BLaER1 treated with 17β-estradiol and CSF1 and Interleukin-3, amounts not matched to agents 10 nM and 100 nM (cell line): ENCODE measurements at regions not wholly inside any gene's neighbourhood (a gene's known extent, or its start where the extent isn't known, plus 50 kb on each side); places are given as distances from the start of the nearest gene placed in this dataset.

Experiments used
- H3K27ac ChIP-seq, 11 experiments: shearing (Covaris generic); formaldehyde crosslinking; 2 replicates each; pipeline ENCODE4 v1.8.1; 2022
- H3K27me3 ChIP-seq, 11 experiments: shearing (Covaris generic); formaldehyde crosslinking; 2 replicates each; pipeline ENCODE4 v1.8.1; 2022
- H3K36me3 ChIP-seq, 11 experiments: shearing (Covaris generic); formaldehyde crosslinking; 2 replicates each; pipeline ENCODE4 v1.8.1; 2022
- H3K4me1 ChIP-seq, 10 experiments: shearing (Covaris generic); formaldehyde crosslinking; 2 replicates each; pipeline ENCODE4 v1.8.1; 2022
- H3K4me2 ChIP-seq, 11 experiments: shearing (Covaris generic); formaldehyde crosslinking; 2 replicates each; pipeline ENCODE4 v1.8.1; 2022
- H3K4me3 ChIP-seq, 10 experiments: shearing (Covaris generic); formaldehyde crosslinking; 2 replicates each; pipeline ENCODE4 v1.8.1; 2022
- H3K9ac ChIP-seq, 11 experiments: shearing (Covaris generic); formaldehyde crosslinking; 2 replicates each; pipeline ENCODE4 v1.8.1; 2022
- H3K9me3 ChIP-seq, 11 experiments: shearing (Covaris generic); formaldehyde crosslinking; replicated peaks in 1 of 11; 2 replicates each; pipeline ENCODE4 v1.8.1; 2022
- H4K20me1 ChIP-seq, 11 experiments: shearing (Covaris generic); formaldehyde crosslinking; 2 replicates each; pipeline ENCODE4 v1.8.1; 2022
- Cebpa-rat ChIP-seq, 11 experiments: shearing (Covaris generic); IDR thresholded peaks; 2 replicates each; pipeline ENCODE4 v1.8.1; 2022

DNA sequence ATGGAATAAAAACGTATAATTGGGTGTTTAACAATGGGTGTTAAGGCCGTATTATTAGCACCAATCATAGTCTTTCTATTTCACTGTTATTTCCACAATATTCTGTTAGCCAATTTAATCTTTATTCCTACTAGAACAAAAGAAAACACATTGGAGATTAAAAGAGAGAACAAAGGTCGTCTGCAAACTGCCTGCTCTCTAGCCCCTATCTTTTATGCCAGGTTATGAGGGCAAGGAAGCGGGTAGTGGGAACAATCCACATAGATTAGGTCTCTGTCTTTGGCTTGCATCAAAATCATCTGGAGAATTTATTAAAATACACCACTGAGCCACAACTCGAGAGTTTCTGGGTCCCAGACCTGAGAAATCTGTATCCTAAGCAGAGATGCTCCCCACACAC is 69.4 kb upstream of the DSC1 start:
- Histone ChIP-seq H3K4me3 (no peak overlapping the region), H3K4me2 (no peak overlapping the region), H3K9ac (no peak overlapping the region), H3K4me1 (no peaks in the 10 kb centered on the region; a peak in 1 of 20 replicates), H3K27ac (no peak overlapping the region), H3K9me3 (no peaks in the 10 kb centered on the region), H3K36me3 (no peaks in the 10 kb centered on the region), H4K20me1 (no peaks in the 10 kb centered on the region), H3K27me3 (no peaks in the 10 kb centered on the region)
- no peak for TF ChIP-seq Cebpa-rat (IDR thresholded peaks at IDR 0.05)

DNA sequence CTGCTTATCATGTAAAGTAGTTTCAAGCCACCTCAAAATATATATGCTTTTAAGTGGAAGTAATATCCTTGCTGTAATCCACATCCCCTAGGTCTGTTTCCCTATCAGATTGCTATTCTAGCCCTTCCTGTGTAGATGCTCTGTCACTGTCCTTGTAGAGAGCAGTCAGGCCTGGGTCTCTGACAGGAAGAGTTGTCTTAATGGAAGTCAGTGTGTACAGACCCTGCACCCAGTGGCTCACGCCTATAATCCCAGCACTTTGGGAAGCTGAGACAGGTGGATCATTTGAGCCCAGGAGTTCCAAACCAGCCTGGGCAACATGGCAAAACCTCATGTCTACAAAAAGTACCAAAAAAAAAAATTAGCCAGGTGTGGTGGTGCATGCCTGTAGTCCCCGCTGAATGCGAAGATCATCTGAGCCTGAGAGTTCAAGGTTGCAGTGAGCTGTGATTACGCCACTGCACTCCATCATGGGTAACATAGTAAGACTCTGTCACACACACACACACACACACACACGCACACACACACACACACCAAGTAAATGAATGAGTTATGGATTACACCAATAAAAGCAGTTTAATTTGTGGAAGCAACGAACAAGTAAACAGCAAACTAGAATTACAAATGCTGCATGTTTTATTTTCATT is 70.2 kb upstream of the DSC1 start:
- H3K27ac ChIP-seq, result no peak overlapping the region
- H3K4me2 ChIP-seq, result no peak overlapping the region
- TF ChIP-seq Cebpa-rat (IDR thresholded peaks at IDR 0.05), result no peak
- H4K20me1 ChIP-seq, result no peaks in the 10 kb centered on the region
- H3K9me3 ChIP-seq, result no peaks in the 10 kb centered on the region
- no peak overlapping the region for H3K4me3 ChIP-seq
- H3K27me3 ChIP-seq, result no peaks in the 10 kb centered on the region
- no peaks in the 10 kb centered on the region for H3K4me1 ChIP-seq
- no peaks in the 10 kb centered on the region for H3K36me3 ChIP-seq
- no peak overlapping the region for H3K9ac ChIP-seq

DNA sequence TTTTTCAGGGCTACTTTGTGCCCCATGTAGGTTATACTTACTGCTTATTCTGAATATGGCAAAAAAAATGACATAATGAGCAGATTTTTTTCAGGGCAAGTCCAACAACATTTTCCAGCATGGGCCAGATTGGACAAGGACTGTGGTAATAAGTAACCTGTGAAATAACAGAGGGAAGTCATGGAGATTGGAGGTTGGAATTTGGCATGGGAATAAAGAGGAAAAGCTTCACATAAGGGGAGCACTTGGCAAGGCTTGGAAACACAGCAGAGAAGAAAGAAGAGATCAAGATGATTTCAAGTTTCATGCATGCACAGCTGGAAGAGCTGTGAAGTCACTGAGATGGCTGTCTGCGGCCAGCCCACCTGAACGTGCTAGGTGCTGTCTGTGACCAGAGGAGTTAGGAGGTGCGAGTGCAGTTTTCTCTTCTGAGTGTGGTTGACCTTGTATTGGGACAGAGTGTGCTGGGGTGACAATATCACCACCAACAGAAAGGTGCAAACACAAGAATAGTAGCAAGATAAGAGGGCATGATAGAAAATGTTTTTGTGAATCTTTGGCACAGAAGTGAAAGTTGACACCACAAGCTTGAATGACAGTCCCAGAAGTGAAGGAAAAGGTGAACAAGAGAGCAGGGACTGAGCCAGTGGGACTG is 71.1 kb upstream of the DSC1 start:
- H3K4me3 ChIP-seq, result no peak overlapping the region
- no peaks in the 10 kb centered on the region for H3K9me3 ChIP-seq
- no peaks in the 10 kb centered on the region for H3K4me1 ChIP-seq
- H3K27me3 ChIP-seq, result no peaks in the 10 kb centered on the region
- H4K20me1 ChIP-seq, result no peaks in the 10 kb centered on the region
- no peak overlapping the region for H3K27ac ChIP-seq
- H3K36me3 ChIP-seq, result no peaks in the 10 kb centered on the region
- H3K4me2 ChIP-seq, result no peak overlapping the region
- no peak for TF ChIP-seq Cebpa-rat (IDR thresholded peaks at IDR 0.05)
- no peak overlapping the region for H3K9ac ChIP-seq

DNA sequence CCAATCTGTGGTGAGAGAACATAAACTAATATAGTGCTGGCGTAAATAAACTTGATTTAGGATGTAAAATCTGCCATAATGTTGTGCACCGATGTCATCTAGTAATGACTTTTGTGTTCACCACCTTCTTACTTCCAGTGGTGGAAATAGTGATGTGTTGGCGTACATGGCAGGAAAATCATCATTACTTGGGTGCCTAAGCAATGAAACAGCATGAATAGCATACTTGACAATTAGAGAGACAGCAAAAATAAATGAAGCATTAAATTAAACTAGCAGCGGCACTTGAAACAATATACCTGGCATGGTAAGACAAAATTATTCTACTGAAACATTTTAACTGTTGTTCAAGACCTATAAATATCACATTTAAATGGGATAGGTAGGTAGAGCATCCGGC is 73.2 kb upstream of the DSC1 start:
- no peak overlapping the region for H3K27ac ChIP-seq
- no peaks in the 10 kb centered on the region for H3K27me3 ChIP-seq
- H3K36me3 ChIP-seq, result no peaks in the 10 kb centered on the region
- H3K9ac ChIP-seq, result no peak overlapping the region
- no peak overlapping the region for H3K4me3 ChIP-seq
- H3K4me1 ChIP-seq, result no peaks in the 10 kb centered on the region
- H3K4me2 ChIP-seq, result no peak overlapping the region
- TF ChIP-seq Cebpa-rat (IDR thresholded peaks at IDR 0.05), result no peak
- no peaks in the 10 kb centered on the region for H4K20me1 ChIP-seq
- no peaks in the 10 kb centered on the region for H3K9me3 ChIP-seq

DNA sequence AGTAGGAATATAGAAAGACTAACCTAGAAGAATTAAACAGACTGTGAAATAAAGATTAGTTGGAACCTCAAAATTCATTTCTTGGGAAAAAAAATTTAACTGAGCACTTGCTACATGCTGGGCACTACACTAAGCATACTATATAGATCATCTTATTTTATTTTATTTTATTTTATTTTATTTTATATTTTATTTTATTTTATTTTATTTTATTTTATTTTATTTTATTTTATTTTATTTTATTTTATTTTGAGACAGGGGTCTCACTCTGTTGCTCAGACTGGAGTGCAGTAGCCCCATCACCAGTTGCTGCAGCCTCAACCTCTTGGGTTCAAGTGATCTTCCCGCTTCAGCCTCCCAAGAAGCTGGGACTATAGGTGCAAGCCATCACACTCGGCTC is 74.5 kb upstream of the DSC1 start:
- Histone ChIP-seq H3K27ac (no peak overlapping the region), H3K36me3 (no peaks in the 10 kb centered on the region), H3K4me2 (no peak overlapping the region), H4K20me1 (no peaks in the 10 kb centered on the region), H3K9ac (no peak overlapping the region), H3K9me3 (no peaks in the 10 kb centered on the region), H3K4me3 (no peak overlapping the region), H3K27me3 (no peaks in the 10 kb centered on the region), H3K4me1 (no peaks in the 10 kb centered on the region)
- TF ChIP-seq Cebpa-rat (IDR thresholded peaks at IDR 0.05), result no peak

DNA sequence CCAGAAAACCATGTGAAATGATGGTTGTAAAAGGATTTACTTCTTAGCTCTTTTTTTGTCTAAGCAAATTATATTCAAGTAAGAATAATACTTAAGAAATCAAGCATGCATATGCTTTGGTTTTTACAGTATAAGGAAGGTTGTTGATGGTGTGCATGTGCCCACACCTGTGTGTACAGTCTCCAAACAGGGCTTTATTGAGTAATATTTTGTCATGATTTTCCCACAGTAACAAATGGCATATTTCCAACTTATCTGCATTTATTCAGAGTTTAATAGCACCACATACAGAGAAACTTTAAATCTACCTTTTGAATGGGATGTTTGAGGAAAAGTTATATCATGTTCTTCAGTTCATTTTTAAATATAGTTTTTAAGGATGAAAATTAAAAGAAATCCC is 76.5 kb upstream of the DSG1 start:
- no peak overlapping the region for H3K4me2 ChIP-seq
- no peaks in the 10 kb centered on the region for H3K36me3 ChIP-seq
- H3K9ac ChIP-seq, result no peak overlapping the region
- no peaks in the 10 kb centered on the region for H3K27me3 ChIP-seq
- no peak overlapping the region for H3K27ac ChIP-seq
- H3K4me3 ChIP-seq, result no peak overlapping the region
- H3K4me1 ChIP-seq, result no peaks in the 10 kb centered on the region
- H4K20me1 ChIP-seq, result no peaks in the 10 kb centered on the region
- TF ChIP-seq Cebpa-rat (IDR thresholded peaks at IDR 0.05), result no peak
- no peaks in the 10 kb centered on the region for H3K9me3 ChIP-seq

DNA sequence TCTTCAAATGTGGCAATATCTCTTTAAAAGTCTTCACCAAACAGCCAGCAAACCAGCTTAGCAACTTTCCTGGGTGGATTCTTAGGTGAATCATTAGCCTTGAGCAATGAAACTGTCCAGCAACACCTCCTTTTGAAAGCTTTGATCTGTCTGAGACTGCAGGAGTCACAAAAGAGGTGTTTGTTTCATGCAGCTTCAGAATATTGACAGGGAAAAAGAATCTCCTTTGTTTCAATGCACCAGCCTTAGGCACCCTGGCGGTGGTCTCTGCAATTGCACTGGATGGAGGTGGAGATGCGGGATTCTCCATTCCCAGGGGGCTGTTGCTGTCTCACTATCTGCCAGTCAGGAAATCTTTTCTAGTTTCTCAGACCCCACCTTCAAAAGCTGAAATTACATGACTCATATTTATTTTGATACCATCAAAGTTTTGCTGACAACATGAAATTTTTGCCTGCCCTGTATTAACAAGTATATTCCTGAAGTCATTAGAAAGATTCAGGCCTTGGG is 76.0 kb upstream of the DSG1 start:
- Histone ChIP-seq H3K36me3 (no peaks in the 10 kb centered on the region), H4K20me1 (no peaks in the 10 kb centered on the region), H3K27me3 (no peaks in the 10 kb centered on the region), H3K4me1 (no peaks in the 10 kb centered on the region), H3K27ac (no peak overlapping the region), H3K9ac (no peak overlapping the region), H3K4me2 (no peak overlapping the region), H3K9me3 (no peaks in the 10 kb centered on the region), H3K4me3 (no peak overlapping the region)
- no peak for TF ChIP-seq Cebpa-rat (IDR thresholded peaks at IDR 0.05)

DNA sequence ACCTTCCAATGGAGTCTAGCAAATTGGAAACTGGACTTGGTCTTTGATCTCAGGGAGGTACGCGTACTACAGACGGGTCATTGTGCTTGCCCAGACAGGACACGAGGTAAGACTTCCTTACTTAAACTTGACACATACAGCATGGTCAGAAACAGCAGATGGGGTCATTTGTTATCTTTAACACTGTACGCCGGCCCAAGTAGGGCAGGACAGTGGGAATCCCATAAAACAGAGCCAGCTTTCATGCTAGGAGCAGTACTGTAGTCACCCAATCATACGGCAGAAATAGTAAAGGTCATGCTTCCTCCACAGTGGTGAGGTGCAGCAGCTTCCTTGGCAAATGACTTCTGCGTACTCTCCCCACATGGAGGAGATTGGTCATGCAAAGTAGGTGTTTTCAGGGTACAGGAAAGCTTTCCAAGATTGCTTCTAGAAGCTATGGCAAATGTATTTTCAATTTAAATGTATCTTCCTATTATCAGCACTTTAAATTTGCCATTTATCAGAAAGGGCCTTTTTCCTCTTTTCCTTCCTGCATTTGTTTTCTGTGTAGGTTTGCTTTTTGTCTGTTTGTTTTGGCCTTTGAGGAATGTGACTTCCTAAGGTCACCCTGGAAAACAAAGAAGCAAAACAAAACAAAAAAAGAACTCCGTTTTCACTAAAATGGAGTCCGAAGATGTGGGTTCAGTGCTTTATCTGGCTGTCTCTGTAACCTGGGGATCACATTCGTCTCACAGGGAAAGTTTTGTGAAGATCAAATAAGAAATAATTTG is 74.0 kb upstream of the DSG1 start:
- Histone ChIP-seq H3K36me3 (no peaks in the 10 kb centered on the region), H3K27ac (no peak overlapping the region), H3K9ac (no peak overlapping the region), H3K4me1 (no peaks in the 10 kb centered on the region), H4K20me1 (no peaks in the 10 kb centered on the region), H3K4me2 (no peak overlapping the region), H3K9me3 (no peaks in the 10 kb centered on the region), H3K4me3 (no peak overlapping the region), H3K27me3 (no peaks in the 10 kb centered on the region)
- no peak for TF ChIP-seq Cebpa-rat (IDR thresholded peaks at IDR 0.05)

DNA sequence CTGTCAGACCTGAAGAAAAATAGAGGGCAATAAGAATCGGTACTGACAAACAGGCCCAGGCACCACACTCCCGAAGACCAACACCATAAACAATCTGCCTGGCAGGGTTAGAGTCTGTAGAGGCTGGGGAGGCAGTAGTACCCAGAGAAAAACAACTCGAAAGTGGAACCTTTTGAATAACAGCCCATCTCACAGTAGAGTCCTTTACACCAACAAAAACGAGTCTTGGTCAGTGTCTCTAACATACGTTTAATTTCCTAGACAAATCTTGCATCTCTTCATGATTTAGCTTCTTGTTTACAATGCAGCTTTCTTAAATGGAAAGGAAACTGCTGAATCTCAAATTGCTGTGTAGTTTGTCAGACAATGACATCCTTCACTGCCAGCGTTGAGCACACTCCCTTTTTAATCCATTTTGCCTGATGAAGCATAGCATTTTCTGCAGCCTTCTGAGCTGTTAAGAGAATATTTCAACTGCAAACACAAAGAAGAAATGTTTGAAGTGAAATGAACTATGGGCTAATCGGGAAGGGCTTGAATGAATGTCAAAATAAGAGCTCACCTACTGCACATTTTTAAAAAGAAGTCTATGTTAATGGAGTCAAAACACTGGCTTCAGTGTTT is 73.1 kb upstream of the DSG1 start:
- Histone ChIP-seq H3K9me3 (no peaks in the 10 kb centered on the region), H3K27ac (no peak overlapping the region), H3K36me3 (no peaks in the 10 kb centered on the region), H4K20me1 (no peaks in the 10 kb centered on the region), H3K27me3 (no peaks in the 10 kb centered on the region), H3K9ac (no peak overlapping the region), H3K4me2 (no peak overlapping the region), H3K4me3 (no peak overlapping the region), H3K4me1 (no peaks in the 10 kb centered on the region)
- TF ChIP-seq Cebpa-rat (IDR thresholded peaks at IDR 0.05), result no peak
